ENCODE measurements at regions not wholly inside any gene's neighbourhood (a gene's known extent, or its start where the extent isn't known, plus 50 kb on each side); places are given as distances from the start of the nearest gene placed in this dataset.

GRCh38 chr2:67516899-67517530 is 119.9 kb downstream of the ETAA1 start:
- peak; percentile 93 for DNase-seq

- no peak for DNase-seq
Observed at GRCh38 chr2:67522148-67522547, 125.0 kb downstream of the ETAA1 start.

GRCh38 chr2:67524213-67524612 is 127.1 kb downstream of the ETAA1 start:
- DNase-seq: no peak

- DNase-seq: no peak
Observed at GRCh38 chr2:67524777-67525176, 127.6 kb downstream of the ETAA1 start.

- DNase-seq: peak; percentile 11
Observed at GRCh38 chr2:67526283-67526682, 129.2 kb downstream of the ETAA1 start.

- DNase-seq: no peak
Observed at GRCh38 chr2:67528320-67528719, 131.2 kb downstream of the ETAA1 start.

- DNase-seq: no peak
Observed at GRCh38 chr2:67532387-67532786, 135.3 kb downstream of the ETAA1 start.

GRCh38 chr2:67534745-67535144 is 137.6 kb downstream of the ETAA1 start:
- DNase-seq: no peak

GRCh38 chr2:67540962-67541361 is 143.8 kb downstream of the ETAA1 start:
- DNase-seq: no peak

- DNase-seq: no peak
Observed at GRCh38 chr2:67544286-67544685, 147.2 kb downstream of the ETAA1 start.

- DNase-seq: no peak
Observed at GRCh38 chr2:67548317-67549201, 151.4 kb downstream of the ETAA1 start.

GRCh38 chr2:67559156-67559555 is 162.0 kb downstream of the ETAA1 start:
- no peak for DNase-seq

- no peak for DNase-seq
Observed at GRCh38 chr2:67560771-67561456, 163.8 kb downstream of the ETAA1 start.

GRCh38 chr2:67561457-67561965 is 164.4 kb downstream of the ETAA1 start:
- DNase-seq: peak; percentile 26

- no peak for DNase-seq
Observed at GRCh38 chr2:67564076-67564475, 166.9 kb downstream of the ETAA1 start.

- DNase-seq: no peak
Observed at GRCh38 chr2:67564626-67565025, 167.5 kb downstream of the ETAA1 start.

GRCh38 chr2:67565262-67565661 is 168.1 kb downstream of the ETAA1 start:
- DNase-seq: no peak

- DNase-seq: no peak
Observed at GRCh38 chr2:67565761-67566160, 168.6 kb downstream of the ETAA1 start.

- DNase-seq: no peak
Observed at GRCh38 chr2:67566285-67566684, 169.2 kb downstream of the ETAA1 start.

GRCh38 chr2:67566958-67567635 is 170.0 kb downstream of the ETAA1 start:
- no peak for DNase-seq

- DNase-seq: no peak
Observed at GRCh38 chr2:67567886-67568285, 170.8 kb downstream of the ETAA1 start.

- DNase-seq: no peak
Observed at GRCh38 chr2:67570611-67571010, 173.5 kb downstream of the ETAA1 start.
